ENCODE measurements at regions not wholly inside any gene's neighbourhood (a gene's known extent, or its start where the extent isn't known, plus 50 kb on each side); places are given as distances from the start of the nearest gene placed in this dataset.

DNA sequence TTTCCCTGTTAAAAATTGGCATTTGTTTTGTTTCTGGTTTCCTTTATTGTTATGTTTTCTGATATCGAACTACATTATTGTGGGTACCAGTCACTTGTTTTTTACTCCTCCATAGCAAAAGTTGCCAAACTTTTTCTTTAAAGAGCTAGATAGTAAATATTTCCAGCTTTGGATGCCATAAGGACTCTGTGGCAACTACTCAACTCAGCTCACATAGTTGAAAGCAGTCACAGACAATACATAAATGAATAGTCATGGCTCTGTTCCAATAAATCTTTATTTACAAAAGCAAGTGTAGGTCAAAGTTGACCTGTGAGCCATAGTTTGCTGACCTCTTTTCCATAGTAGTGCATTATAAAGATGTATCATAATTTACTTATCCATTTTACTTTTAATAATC is 305.0 kb downstream of the RASEF start:
- TF ChIP-seq, protein P1, sequence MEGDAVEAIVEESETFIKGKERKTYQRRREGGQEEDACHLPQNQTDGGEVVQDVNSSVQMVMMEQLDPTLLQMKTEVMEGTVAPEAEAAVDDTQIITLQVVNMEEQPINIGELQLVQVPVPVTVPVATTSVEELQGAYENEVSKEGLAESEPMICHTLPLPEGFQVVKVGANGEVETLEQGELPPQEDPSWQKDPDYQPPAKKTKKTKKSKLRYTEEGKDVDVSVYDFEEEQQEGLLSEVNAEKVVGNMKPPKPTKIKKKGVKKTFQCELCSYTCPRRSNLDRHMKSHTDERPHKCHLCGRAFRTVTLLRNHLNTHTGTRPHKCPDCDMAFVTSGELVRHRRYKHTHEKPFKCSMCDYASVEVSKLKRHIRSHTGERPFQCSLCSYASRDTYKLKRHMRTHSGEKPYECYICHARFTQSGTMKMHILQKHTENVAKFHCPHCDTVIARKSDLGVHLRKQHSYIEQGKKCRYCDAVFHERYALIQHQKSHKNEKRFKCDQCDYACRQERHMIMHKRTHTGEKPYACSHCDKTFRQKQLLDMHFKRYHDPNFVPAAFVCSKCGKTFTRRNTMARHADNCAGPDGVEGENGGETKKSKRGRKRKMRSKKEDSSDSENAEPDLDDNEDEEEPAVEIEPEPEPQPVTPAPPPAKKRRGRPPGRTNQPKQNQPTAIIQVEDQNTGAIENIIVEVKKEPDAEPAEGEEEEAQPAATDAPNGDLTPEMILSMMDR (conservative IDR thresholded peaks at IDR 0.05 in 1 of 2, IDR thresholded peaks at IDR 0.05 in 1 of 2; ENCODE audit: low read depth in 1 of 2, low read length in 2 of 2), result no peak
- TF ChIP-seq EZH2 (IDR thresholded peaks at IDR 0.05; ENCODE audit: low read length, missing control alignments), result no peak
